Liver (tissue), 3 donors: ENCODE measurements at regions not wholly inside any gene's neighbourhood (a gene's known extent, or its start where the extent isn't known, plus 50 kb on each side); places are given as distances from the start of the nearest gene placed in this dataset.

ENCODE experiments used
- GABPA ChIP-seq, 2 donors: IDR thresholded peaks in 1 of 2; conservative IDR thresholded peaks in 1 of 2; 2 replicates each; pipeline ENCODE4 v1.6.1; 2016; ENCODE audit warnings: antibody characterized with exemption in 2 of 2, mild to moderate bottlenecking in 1 of 2, moderate library complexity in 1 of 2
- JUND ChIP-seq, 2 donors: IDR thresholded peaks; 2 replicates each; pipeline ENCODE4 v1.6.1; 2016; ENCODE audit warnings: antibody characterized with exemption in 2 of 2
- RAD21 ChIP-seq, 2 donors: IDR thresholded peaks; 2 replicates each; pipeline ENCODE4 v1.6.1; 2016; ENCODE audit warnings: antibody characterized with exemption in 2 of 2, mild to moderate bottlenecking in 2 of 2
- TAF1 ChIP-seq: conservative IDR thresholded peaks from 2 replicates; pipeline ENCODE4 v1.6.1; 2016; ENCODE audit warnings: antibody characterized with exemption, mild to moderate bottlenecking
- TF ChIP-seq, protein P1 (sequence below): fragments of 150-350 bp; IDR thresholded peaks from 2 replicates; pipeline ENCODE4 v1.5.1; 2017; ENCODE audit warnings: improper control_type of control experiment, low read depth, low read length; ENCODE audit not compliant: missing input control
- TF ChIP-seq, protein P2 (sequence below): IDR thresholded peaks from 2 replicates; pipeline ENCODE4 v1.6.1; 2016; ENCODE audit warnings: antibody characterized with exemption
- TF ChIP-seq, protein P3 (sequence below): IDR thresholded peaks from 2 replicates; pipeline ENCODE4 v1.6.1; 2016; ENCODE audit warnings: antibody characterized with exemption
- donor health status: healthy.
- donor health status: healthy.

DNA sequence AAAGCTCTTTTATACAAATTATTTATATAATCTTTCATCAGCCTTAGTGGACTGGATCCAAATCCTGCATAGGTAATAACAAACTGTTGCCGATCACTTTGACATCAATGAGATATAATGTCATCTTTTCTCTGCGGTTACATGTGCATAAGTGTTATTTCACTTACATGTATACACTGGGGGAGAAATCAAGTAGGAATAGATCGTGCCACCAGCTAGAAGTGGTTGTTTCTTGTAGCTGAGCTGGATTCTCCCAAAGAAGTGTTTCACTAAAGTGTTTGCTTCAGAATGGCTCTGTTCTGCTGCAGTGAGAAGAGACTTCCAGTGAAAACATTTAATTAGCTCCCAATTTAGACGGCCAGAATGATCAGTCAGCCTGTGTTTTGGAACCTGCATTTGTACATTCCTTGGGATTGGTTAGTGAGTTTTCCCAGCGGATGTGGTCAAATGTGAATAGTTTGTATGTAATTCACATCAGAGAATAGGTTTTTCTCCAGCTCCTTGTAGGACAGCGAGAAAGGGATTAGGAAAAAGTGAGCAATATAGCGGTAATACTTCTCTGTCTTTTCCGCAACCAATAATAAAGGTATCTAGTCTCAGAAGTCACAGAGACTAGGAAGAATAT, 163.1 kb upstream of the CCN2 start:
- TF ChIP-seq, protein P1, sequence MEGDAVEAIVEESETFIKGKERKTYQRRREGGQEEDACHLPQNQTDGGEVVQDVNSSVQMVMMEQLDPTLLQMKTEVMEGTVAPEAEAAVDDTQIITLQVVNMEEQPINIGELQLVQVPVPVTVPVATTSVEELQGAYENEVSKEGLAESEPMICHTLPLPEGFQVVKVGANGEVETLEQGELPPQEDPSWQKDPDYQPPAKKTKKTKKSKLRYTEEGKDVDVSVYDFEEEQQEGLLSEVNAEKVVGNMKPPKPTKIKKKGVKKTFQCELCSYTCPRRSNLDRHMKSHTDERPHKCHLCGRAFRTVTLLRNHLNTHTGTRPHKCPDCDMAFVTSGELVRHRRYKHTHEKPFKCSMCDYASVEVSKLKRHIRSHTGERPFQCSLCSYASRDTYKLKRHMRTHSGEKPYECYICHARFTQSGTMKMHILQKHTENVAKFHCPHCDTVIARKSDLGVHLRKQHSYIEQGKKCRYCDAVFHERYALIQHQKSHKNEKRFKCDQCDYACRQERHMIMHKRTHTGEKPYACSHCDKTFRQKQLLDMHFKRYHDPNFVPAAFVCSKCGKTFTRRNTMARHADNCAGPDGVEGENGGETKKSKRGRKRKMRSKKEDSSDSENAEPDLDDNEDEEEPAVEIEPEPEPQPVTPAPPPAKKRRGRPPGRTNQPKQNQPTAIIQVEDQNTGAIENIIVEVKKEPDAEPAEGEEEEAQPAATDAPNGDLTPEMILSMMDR = no peak
- TF ChIP-seq TAF1 (no peak), RAD21 (IDR thresholded peaks at IDR 0.05) (no peak), JUND (IDR thresholded peaks at IDR 0.05) (no peak), GABPA (IDR thresholded peaks at IDR 0.05 in 1 of 2, conservative IDR thresholded peaks at IDR 0.05 in 1 of 2) (no peak)
- TF ChIP-seq, protein P2, sequence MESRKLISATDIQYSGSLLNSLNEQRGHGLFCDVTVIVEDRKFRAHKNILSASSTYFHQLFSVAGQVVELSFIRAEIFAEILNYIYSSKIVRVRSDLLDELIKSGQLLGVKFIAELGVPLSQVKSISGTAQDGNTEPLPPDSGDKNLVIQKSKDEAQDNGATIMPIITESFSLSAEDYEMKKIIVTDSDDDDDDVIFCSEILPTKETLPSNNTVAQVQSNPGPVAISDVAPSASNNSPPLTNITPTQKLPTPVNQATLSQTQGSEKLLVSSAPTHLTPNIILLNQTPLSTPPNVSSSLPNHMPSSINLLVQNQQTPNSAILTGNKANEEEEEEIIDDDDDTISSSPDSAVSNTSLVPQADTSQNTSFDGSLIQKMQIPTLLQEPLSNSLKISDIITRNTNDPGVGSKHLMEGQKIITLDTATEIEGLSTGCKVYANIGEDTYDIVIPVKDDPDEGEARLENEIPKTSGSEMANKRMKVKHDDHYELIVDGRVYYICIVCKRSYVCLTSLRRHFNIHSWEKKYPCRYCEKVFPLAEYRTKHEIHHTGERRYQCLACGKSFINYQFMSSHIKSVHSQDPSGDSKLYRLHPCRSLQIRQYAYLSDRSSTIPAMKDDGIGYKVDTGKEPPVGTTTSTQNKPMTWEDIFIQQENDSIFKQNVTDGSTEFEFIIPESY = no peak
- TF ChIP-seq, protein P3, sequence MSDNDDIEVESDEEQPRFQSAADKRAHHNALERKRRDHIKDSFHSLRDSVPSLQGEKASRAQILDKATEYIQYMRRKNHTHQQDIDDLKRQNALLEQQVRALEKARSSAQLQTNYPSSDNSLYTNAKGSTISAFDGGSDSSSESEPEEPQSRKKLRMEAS = no peak
